ENCODE measurements at regions not wholly inside any gene's neighbourhood (a gene's known extent, or its start where the extent isn't known, plus 50 kb on each side); places are given as distances from the start of the nearest gene placed in this dataset.

- Histone ChIP-seq H3K9me3 (no peaks in the 10 kb centered on the region), H3K27ac (no peak overlapping the region), H3K36me3 (no peaks in the 10 kb centered on the region), H3K4me1 (no peaks in the 10 kb centered on the region), H3K27me3 (no peaks in the 10 kb centered on the region), H3K4me3 (no peak overlapping the region)
- TF ChIP-seq POLR2AphosphoS5 (IDR thresholded peaks at IDR 0.05) (no peak), EP300 (IDR thresholded peaks at IDR 0.05) (no peak), CTCF (IDR thresholded peaks at IDR 0.05) (no peak), POLR2A (IDR thresholded peaks at IDR 0.05) (no peak)
- WGBS, 2 donors (ENCODE audit: low coverage in 1 of 2): 59 to 75% methylated on average over 1 to 2 of the region's 2 CpGs
- ATAC-seq: no peak
These were observed 339.1 kb upstream of the SLC10A2 start for GRCh38 chr13:103405297-103405696.

DNA sequence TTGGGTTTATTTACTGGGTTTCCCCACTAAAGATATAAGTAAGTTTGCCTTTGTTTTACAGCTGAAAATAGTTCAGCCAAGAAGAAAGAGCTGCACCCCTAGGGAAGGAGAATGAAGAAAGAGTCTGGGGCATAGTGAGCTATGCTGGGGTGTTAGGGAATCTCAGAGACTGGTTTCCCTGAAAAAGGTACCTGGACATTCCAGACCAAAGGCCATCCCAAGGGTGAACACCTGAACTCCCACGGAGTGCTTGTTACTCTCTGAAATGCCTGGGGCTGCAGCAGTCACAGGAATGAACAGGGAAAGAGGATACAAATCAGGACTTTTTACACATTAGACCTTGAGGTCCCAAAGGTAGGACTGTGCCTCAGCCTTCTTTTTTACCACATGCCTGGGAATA, 337.6 kb upstream of the SLC10A2 start:
- ATAC-seq: no peak
- WGBS, 2 donors (ENCODE audit: low coverage in 1 of 2): 44 to 56% methylated on average over 1 of the region's 1 CpG

DNA sequence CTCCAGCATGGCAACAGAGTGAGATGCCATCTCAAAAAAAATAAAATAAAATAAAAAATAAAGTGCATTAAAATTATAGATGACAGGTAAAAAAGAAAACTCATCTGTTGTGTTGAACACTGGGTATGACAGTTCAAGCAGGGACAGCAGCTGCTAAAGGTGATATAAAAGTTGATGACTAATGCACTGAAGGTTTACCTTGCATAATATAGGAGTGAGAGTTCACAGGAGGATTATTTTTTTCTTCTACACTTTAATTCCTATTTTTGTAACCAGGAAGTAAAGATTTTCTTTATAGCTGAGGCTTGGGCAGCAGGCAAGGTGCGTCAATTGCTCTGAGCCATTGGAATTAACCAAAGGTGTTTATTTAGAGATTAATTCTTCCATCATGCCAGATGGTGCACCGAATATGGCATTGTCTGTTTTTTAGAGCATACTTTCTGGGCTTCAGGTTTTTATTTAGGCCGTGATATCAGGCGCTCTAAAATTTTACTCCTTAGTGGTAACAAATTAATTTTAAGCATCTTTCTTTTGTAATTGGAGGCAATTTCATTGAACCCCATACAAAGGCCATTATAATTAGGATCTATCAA, 337.0 kb upstream of the SLC10A2 start:
- Histone ChIP-seq H3K9me3 (no peaks in the 10 kb centered on the region), H3K4me3 (no peak overlapping the region), H3K36me3 (no peaks in the 10 kb centered on the region), H3K27ac (no peak overlapping the region), H3K4me1 (no peaks in the 10 kb centered on the region), H3K27me3 (no peaks in the 10 kb centered on the region)
- 87 to 89% methylated on average over 4 of the region's 4 CpGs for WGBS, 2 donors (ENCODE audit: low coverage in 1 of 2)
- no peak for ATAC-seq
- TF ChIP-seq POLR2AphosphoS5 (IDR thresholded peaks at IDR 0.05) (no peak), CTCF (IDR thresholded peaks at IDR 0.05) (no peak), EP300 (IDR thresholded peaks at IDR 0.05) (no peak), POLR2A (IDR thresholded peaks at IDR 0.05) (no peak)

More for the DNA sequence above, 337.6 kb upstream of the SLC10A2 start:
- H3K4me1 ChIP-seq: no peaks in the 10 kb centered on the region
- no peaks in the 10 kb centered on the region for H3K36me3 ChIP-seq
- TF ChIP-seq POLR2A (IDR thresholded peaks at IDR 0.05): no peak
- no peak for TF ChIP-seq EP300 (IDR thresholded peaks at IDR 0.05)
- TF ChIP-seq CTCF (IDR thresholded peaks at IDR 0.05): no peak
- TF ChIP-seq POLR2AphosphoS5 (IDR thresholded peaks at IDR 0.05): no peak
- no peak overlapping the region for H3K27ac ChIP-seq
- no peaks in the 10 kb centered on the region for H3K27me3 ChIP-seq
- H3K9me3 ChIP-seq: no peaks in the 10 kb centered on the region
- no peak overlapping the region for H3K4me3 ChIP-seq

DNA sequence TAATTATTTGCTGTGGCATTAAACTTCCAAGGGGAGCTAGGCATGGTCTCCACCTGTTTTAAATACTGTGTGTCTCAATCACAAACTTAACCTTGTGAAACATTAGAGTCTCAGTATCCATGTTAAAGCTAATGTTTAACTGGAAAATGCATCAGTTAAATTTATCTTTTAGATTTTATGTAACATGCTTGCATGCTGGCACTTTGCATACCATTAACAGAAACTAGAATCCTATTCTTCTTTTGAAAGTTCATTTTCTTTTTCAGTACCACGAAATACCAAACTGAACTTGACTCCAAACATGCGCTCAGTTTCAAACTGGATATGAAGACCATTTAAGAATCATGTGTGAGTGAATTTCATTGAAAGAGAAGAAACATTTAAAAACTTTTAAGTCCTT, 328.9 kb upstream of the SLC10A2 start:
- Histone ChIP-seq H3K27me3 (no peaks in the 10 kb centered on the region), H3K4me1 (no peaks in the 10 kb centered on the region), H3K4me3 (no peak overlapping the region), H3K9me3 (no peaks in the 10 kb centered on the region), H3K36me3 (no peaks in the 10 kb centered on the region), H3K27ac (no peak overlapping the region)
- TF ChIP-seq CTCF (IDR thresholded peaks at IDR 0.05): no peak
- 67 to 81% methylated on average over 2 of the region's 2 CpGs for WGBS, 2 donors (ENCODE audit: low coverage in 1 of 2)
- ATAC-seq: no peak

- Histone ChIP-seq H3K9me3 (no peaks in the 10 kb centered on the region), H3K27ac (no peak overlapping the region), H3K4me1 (no peaks in the 10 kb centered on the region), H3K27me3 (no peaks in the 10 kb centered on the region), H3K4me3 (no peak overlapping the region), H3K36me3 (no peaks in the 10 kb centered on the region)
- 30 to 69% methylated on average over 1 to 2 of the region's 2 CpGs for WGBS, 2 donors (ENCODE audit: low coverage in 1 of 2)
- TF ChIP-seq EP300 (IDR thresholded peaks at IDR 0.05) (no peak), POLR2A (IDR thresholded peaks at IDR 0.05) (no peak), POLR2AphosphoS5 (IDR thresholded peaks at IDR 0.05) (no peak), CTCF (IDR thresholded peaks at IDR 0.05) (no peak)
- ATAC-seq: no peak
These were observed 328.4 kb upstream of the SLC10A2 start for GRCh38 chr13:103394618-103395017.

All from gastroesophageal sphincter (tissue), 4 donors.